Loucy (cell line): ENCODE measurements at regions not wholly inside any gene's neighbourhood (a gene's known extent, or its start where the extent isn't known, plus 50 kb on each side); places are given as distances from the start of the nearest gene placed in this dataset.

Experiments
- EZH2phosphoT487 ChIP-seq: fragments of 200-600 bp; IDR thresholded peaks from 2 replicates; pipeline ENCODE4 v1.6.1; 2018; ENCODE audit warnings: antibody characterized with exemption, mild to moderate bottlenecking, moderate library complexity, borderline replicate concordance
- TF ChIP-seq, protein P1 (sequence below): fragments of 200-600 bp; sonication (generic); conservative IDR thresholded peaks from 2 replicates; pipeline ENCODE4 v1.5.1; 2014; ENCODE audit warnings: mild to moderate bottlenecking, antibody characterized with exemption, low read length

DNA sequence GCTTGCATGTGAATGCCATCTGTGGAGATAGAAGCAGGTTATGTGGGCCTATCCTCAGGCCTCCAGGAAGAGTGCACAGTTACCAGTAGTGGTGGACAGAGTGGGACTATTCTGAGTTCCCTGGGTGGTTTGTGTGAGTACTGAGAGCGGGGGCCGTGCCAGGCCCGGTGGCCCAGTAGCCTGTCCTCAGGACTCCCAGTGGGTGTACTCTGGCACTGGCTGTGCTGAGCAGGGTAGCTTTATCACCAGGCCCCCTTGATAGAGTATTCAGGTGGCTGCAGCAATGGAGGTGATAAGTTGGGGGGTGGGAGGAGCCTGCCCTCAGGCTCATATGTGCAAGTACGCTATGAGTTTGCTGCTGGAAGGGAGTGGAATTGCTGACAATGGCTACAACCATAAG lies 979.0 kb upstream of the PIK3C3 start:
- TF ChIP-seq, protein P1, sequence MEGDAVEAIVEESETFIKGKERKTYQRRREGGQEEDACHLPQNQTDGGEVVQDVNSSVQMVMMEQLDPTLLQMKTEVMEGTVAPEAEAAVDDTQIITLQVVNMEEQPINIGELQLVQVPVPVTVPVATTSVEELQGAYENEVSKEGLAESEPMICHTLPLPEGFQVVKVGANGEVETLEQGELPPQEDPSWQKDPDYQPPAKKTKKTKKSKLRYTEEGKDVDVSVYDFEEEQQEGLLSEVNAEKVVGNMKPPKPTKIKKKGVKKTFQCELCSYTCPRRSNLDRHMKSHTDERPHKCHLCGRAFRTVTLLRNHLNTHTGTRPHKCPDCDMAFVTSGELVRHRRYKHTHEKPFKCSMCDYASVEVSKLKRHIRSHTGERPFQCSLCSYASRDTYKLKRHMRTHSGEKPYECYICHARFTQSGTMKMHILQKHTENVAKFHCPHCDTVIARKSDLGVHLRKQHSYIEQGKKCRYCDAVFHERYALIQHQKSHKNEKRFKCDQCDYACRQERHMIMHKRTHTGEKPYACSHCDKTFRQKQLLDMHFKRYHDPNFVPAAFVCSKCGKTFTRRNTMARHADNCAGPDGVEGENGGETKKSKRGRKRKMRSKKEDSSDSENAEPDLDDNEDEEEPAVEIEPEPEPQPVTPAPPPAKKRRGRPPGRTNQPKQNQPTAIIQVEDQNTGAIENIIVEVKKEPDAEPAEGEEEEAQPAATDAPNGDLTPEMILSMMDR = no peak
- no peak for TF ChIP-seq EZH2phosphoT487
